ENCODE measurements at regions not wholly inside any gene's neighbourhood (a gene's known extent, or its start where the extent isn't known, plus 50 kb on each side); places are given as distances from the start of the nearest gene placed in this dataset.
A peak's percentile ranks its signal among the peaks of the same experiment; 100 is the strongest.

GRCh38 chr1:95924684-95925083, 690.7 kb downstream of the RWDD3 start:
- no peaks in the 10 kb centered on the region for H3K79me2 ChIP-seq (ENCODE audit: control insufficient read depth in 1 of 2, insufficient read depth in 2 of 2, low read length in 2 of 2)
- H3K14ac ChIP-seq (ENCODE audit: insufficient read length) = no peak overlapping the region
- no peak overlapping the region for H2BK5ac ChIP-seq (ENCODE audit: low read depth, low read length)
- H2BK20ac ChIP-seq (ENCODE audit: low read length) = no peak overlapping the region
- no peaks in the 10 kb centered on the region for H4K20me1 ChIP-seq (replicated peaks in 1 of 2; ENCODE audit: control insufficient read depth in 1 of 2, insufficient read depth in 2 of 2, low read length in 2 of 2)
- H2BK15ac ChIP-seq (ENCODE audit: low read length) = no peak overlapping the region
- H3K4me2 ChIP-seq (ENCODE audit: insufficient read depth in 1 of 2, low read depth in 2 of 2, low read length in 2 of 2) = no peak overlapping the region
- ChIA-PET POLR2A (ENCODE audit: partially characterized antibody) (no interaction called here), CTCF (ENCODE audit: partially characterized antibody) (no interaction called here)
- H3K27me3 ChIP-seq (replicated peaks in 1 of 4; ENCODE audit: control insufficient read depth in 3 of 4, extremely low read depth in 1 of 4, insufficient read depth in 3 of 4, low read length in 3 of 4) = no peaks in the 10 kb centered on the region
- H3K23me2 ChIP-seq (ENCODE audit: low read depth, low read length) = no peaks in the 10 kb centered on the region
- no peak overlapping the region for H4K5ac ChIP-seq (ENCODE audit: insufficient read length, low read depth, low read length)
- H4K8ac ChIP-seq (ENCODE audit: extremely low read depth, insufficient read depth, low read length) = no peak overlapping the region
- peak overlapping the region; percentile 38; the same call in 1 of the 2 replicates for H2AFZ ChIP-seq (ENCODE audit: low read length)
- H3K36me3 ChIP-seq (ENCODE audit: control insufficient read depth in 2 of 4, insufficient read depth in 4 of 4, low read length in 3 of 4) = no peaks in the 10 kb centered on the region
- H3K9ac ChIP-seq (replicated peaks in 1 of 4; ENCODE audit: extremely low read depth in 1 of 4, low read depth in 3 of 4, low read length in 3 of 4) = no peak overlapping the region
- H3K9me3 ChIP-seq (ENCODE audit: insufficient read depth in 2 of 2, low read depth in 1 of 2, low read length in 1 of 2) = no peaks in the 10 kb centered on the region
- no peaks in the 10 kb centered on the region for H3K4me1 ChIP-seq (replicated peaks in 1 of 4; ENCODE audit: control insufficient read depth in 3 of 4, insufficient read depth in 4 of 4, low read length in 3 of 4)
- H3K79me1 ChIP-seq (ENCODE audit: low read depth, low read length) = no peaks in the 10 kb centered on the region
- FAIRE-seq = no peak
- WGBS, 2 experiments (ENCODE audit: extremely low coverage in 1 of 2, insufficient coverage in 1 of 2, insufficient read length in 1 of 2, insufficient replicate concordance in 2 of 2, low coverage in 1 of 2, low lambda C conversion rate in 2 of 2, missing lambda C conversion rate in 1 of 2) = 92% methylated on average over 4 of the region's 4 CpGs; no CpG with 5 or more reads in 1 of the 2 experiments
- no peak overlapping the region for H3K18ac ChIP-seq (ENCODE audit: extremely low read depth, low read length)
- no peak overlapping the region for H2AK5ac ChIP-seq (ENCODE audit: low read depth, low read length)
- no peak overlapping the region for H3K23ac ChIP-seq (ENCODE audit: insufficient read length)
- DNase-seq (ENCODE audit: low read depth in 1 of 2, low spot score in 2 of 2) = no peak
- no peak overlapping the region for H3K4ac ChIP-seq (replicated peaks; ENCODE audit: insufficient read length, low read depth, low read length)
- no peak overlapping the region for H2BK12ac ChIP-seq (ENCODE audit: low read depth, low read length)
- H3K56ac ChIP-seq (replicated peaks; ENCODE audit: insufficient read length, low read depth, low read length) = no peak overlapping the region
- no peak overlapping the region for H2BK120ac ChIP-seq (replicated peaks; ENCODE audit: low read depth, low read length)
- no peak overlapping the region for H4K91ac ChIP-seq (replicated peaks; ENCODE audit: insufficient read length, low read length)
- no peak overlapping the region for H3K27ac ChIP-seq (ENCODE audit: low read depth, low read length)
- H3K4me3 ChIP-seq (ENCODE audit: extremely low read depth in 1 of 4, insufficient read depth in 2 of 4, low read depth in 3 of 4, low read length in 4 of 4) = no peak overlapping the region
- TF ChIP-seq CREB1 (IDR thresholded peaks at IDR 0.05) (no peak), SP2 (IDR thresholded peaks at IDR 0.05; ENCODE audit: low read length) (no peak), RXRA (IDR thresholded peaks at IDR 0.05; ENCODE audit: insufficient read depth, low read depth, low read length) (no peak), SRF (IDR thresholded peaks at IDR 0.05; ENCODE audit: low read depth, low read length) (no peak), JUN (IDR thresholded peaks at IDR 0.05; ENCODE audit: low read depth, low read length) (no peak), TBP (IDR thresholded peaks at IDR 0.05; ENCODE audit: low read depth, low read length) (no peak), ATF2 (IDR thresholded peaks at IDR 0.05; ENCODE audit: low read length) (no peak), CTBP2 (IDR thresholded peaks at IDR 0.05; ENCODE audit: borderline replicate concordance, insufficient read depth, insufficient read length, low read length) (no peak), BRCA1 (IDR thresholded peaks at IDR 0.05; ENCODE audit: low read depth, low read length) (no peak), HDAC6 (IDR thresholded peaks at IDR 0.05; ENCODE audit: low read depth, low read length) (no peak), E2F6 (IDR thresholded peaks at IDR 0.05) (no peak), SIX5 (IDR thresholded peaks at IDR 0.05; ENCODE audit: low read depth, low read length) (no peak), GTF2F1 (IDR thresholded peaks at IDR 0.05; ENCODE audit: borderline replicate concordance, low read depth, low read length) (no peak), BCL11A (IDR thresholded peaks at IDR 0.05; ENCODE audit: low read depth in 2 of 2, low read length in 2 of 2) (no peak)

Data from H1 (cell line).